Aorta (tissue), 5 donors: ENCODE measurements at regions not wholly inside any gene's neighbourhood (a gene's known extent, or its start where the extent isn't known, plus 50 kb on each side); places are given as distances from the start of the nearest gene placed in this dataset.

Experiments
- ATAC-seq: fragments of 200-7000 bp; cut with Tn5 transposase; one replicate; pipeline ENCODE4 v1.9.1; 2022; ENCODE audit warnings: moderate library complexity; ENCODE audit not compliant: low FRiP score
- DNase-seq, 2 donors: peaks; one replicate each; pipeline ENCODE4 v3.0.0-alpha.2; 2020
- H3K27ac ChIP-seq, 2 donors: one replicate each; pipeline ENCODE4 v1.5.1; 2013; ENCODE audit warnings: low read length in 2 of 2, mild to moderate bottlenecking in 2 of 2, moderate library complexity in 2 of 2, control low read depth in 1 of 2, inconsistent platforms in 1 of 2, low read depth in 1 of 2
- H3K27me3 ChIP-seq, 2 donors: one replicate each; pipeline ENCODE4 v1.6.1; 2013; ENCODE audit warnings: control low read depth in 1 of 2, low read length in 1 of 2, mild to moderate bottlenecking in 1 of 2, moderate library complexity in 1 of 2; ENCODE audit not compliant: insufficient read depth in 2 of 2, control insufficient read depth in 1 of 2
- H3K36me3 ChIP-seq, 2 donors: one replicate each; pipeline ENCODE4 v1.6.1; 2013; ENCODE audit warnings: control low read depth in 1 of 2, low read length in 1 of 2, mild to moderate bottlenecking in 1 of 2; ENCODE audit not compliant: insufficient read depth in 2 of 2, control insufficient read depth in 1 of 2
- H3K4me1 ChIP-seq, 2 donors: one replicate each; pipeline ENCODE4 v1.6.1; 2013; ENCODE audit warnings: low read length in 2 of 2, control low read depth in 1 of 2, mild to moderate bottlenecking in 1 of 2, moderate library complexity in 1 of 2; ENCODE audit not compliant: insufficient read depth in 2 of 2, control insufficient read depth in 1 of 2
- H3K4me3 ChIP-seq, 2 donors: one replicate each; pipeline ENCODE4 v1.5.1; 2013; ENCODE audit warnings: low read length in 2 of 2, control low read depth in 1 of 2, mild to moderate bottlenecking in 1 of 2
- H3K9me3 ChIP-seq: one replicate; pipeline ENCODE4 v1.6.1; 2013; ENCODE audit warnings: mild to moderate bottlenecking, low read length; ENCODE audit not compliant: control insufficient read depth
- WGBS, 2 donors: extraction: QIAGEN DNeasy Blood & Tissue Kit; methylation state at CpG; one replicate each; pipeline ENCODE4 v1.1.7; 2013; 5-methylcytosine and 5-hydroxymethylcytosine counted together
- intact Hi-C, 2 donors: fragments of 100-400 bp; cut with DNase I; formaldehyde crosslinking; loops; one replicate each; pipeline versions ENCODE4 v1.14.2 to v1.15.0; 2022
- donor health status: healthy with polysubstance abuse.
- donor health status: Bipolar disorder and iron deficiency.
- donor health status: DM: no; HTN: no; CAD: no.
- donor health status: DM: no; HTN: no; CAD: no.
- donor health status: DM: yes; HTN: yes; CAD: no.

GRCh38 chr1:13916530-13916929, 216.5 kb downstream of the PRDM2 start:
- H3K4me3 ChIP-seq: no peak overlapping the region
- H3K36me3 ChIP-seq: no peaks in the 10 kb centered on the region
- ATAC-seq (no peak), DNase-seq (no peak)
- 45 to 79% methylated on average over 3 of the region's 3 CpGs for WGBS, 2 donors
- peaks cover 2% of the 10 kb centered on the region for H3K9me3 ChIP-seq
- peaks cover 0 to 2% of the 10 kb centered on the region in 2 donors for H3K27me3 ChIP-seq
- intact Hi-C loops: no loop called here
- H3K27ac ChIP-seq: no peak overlapping the region
- no peaks in the 10 kb centered on the region for H3K4me1 ChIP-seq

DNA sequence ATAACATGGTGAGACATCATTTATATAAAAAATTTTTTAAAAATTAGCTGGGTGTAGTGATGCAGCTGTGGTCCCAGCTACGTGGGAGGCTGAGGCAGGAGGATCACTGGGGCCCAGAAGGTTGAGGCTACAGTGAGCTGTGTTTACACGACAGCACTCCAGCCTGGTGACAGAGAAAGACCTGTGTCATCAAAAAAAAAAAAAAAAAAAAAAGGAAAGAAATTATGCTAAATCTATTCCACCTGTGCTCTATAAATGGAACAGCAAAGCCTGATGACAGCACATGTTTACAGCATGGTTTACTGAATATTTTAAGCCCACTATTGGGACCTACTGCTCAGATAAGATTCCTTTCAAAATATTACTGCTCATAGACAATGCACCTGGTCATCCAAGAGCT, 217.6 kb downstream of the PRDM2 start:
- intact Hi-C loops: no loop called here
- WGBS, 2 donors: 72 to 88% methylated on average over 2 of the region's 2 CpGs
- no peak overlapping the region for H3K27ac ChIP-seq
- no peak overlapping the region for H3K4me3 ChIP-seq
- DNase-seq: no peak
- H3K9me3 ChIP-seq: peaks cover 2% of the 10 kb centered on the region
- ATAC-seq: no peak
- H3K36me3 ChIP-seq: no peaks in the 10 kb centered on the region
- peaks cover 0 to 2% of the 10 kb centered on the region in 2 donors for H3K27me3 ChIP-seq
- H3K4me1 ChIP-seq: no peaks in the 10 kb centered on the region

DNA sequence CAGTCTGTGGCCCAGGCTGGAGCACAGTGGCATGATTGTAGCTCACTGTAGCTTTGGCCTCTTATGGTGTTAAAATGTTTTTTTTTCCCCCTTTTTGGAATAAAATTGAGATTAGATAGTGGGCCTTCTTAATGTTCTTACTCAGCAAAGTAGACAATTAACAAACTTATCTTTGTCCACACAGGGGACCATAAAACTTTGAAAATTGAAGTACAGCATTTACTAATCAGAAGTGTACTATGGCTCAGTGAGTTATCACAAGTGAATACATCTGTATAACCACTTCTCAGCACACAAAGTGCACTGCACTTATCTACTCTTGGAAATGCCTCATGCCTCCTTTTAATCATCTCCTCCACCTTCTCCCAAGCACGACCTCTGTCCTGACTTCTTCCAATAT, 218.9 kb downstream of the PRDM2 start:
- Histone ChIP-seq H3K27ac (no peak overlapping the region), H3K9me3 (no peaks in the 10 kb centered on the region), H3K4me1 (no peaks in the 10 kb centered on the region), H3K27me3 (peaks cover 0 to 2% of the 10 kb centered on the region in 2 donors), H3K4me3 (no peak overlapping the region), H3K36me3 (no peaks in the 10 kb centered on the region)
- intact Hi-C loops: no loop called here
- no peak for DNase-seq
- ATAC-seq: no peak
- 63 to 67% methylated on average over 1 of the region's 1 CpG for WGBS, 2 donors

DNA sequence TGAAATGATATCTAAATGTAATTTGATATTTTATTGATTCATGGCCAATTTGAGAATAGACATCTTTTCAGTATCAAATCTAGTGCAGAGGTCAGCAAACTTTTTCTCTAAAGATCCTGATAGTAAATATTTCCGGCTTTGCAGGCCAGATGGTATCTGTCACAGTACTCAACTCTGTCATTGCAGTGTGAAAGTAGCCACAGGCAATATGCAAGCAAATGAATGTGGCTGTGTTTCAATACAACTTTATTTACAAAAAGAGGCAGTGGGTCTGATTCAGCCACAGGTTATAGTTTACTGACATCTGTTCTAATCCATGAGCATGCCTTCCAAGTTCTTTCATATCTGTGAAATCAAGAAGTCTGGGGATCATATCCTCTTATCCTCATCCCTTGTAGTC, 221.2 kb downstream of the PRDM2 start:
- 57 to 60% methylated on average over 1 of the region's 1 CpG for WGBS, 2 donors
- no peak for DNase-seq

GRCh38 chr1:13922466-13923110, 222.6 kb downstream of the PRDM2 start:
- Histone ChIP-seq H3K9me3 (no peaks in the 10 kb centered on the region), H3K4me1 (no peaks in the 10 kb centered on the region), H3K36me3 (no peaks in the 10 kb centered on the region), H3K4me3 (no peak overlapping the region), H3K27me3 (peaks cover 0 to 2% of the 10 kb centered on the region in 2 donors), H3K27ac (no peak overlapping the region)
- intact Hi-C loops: no loop called here
- WGBS, 2 donors: 37 to 42% methylated on average over 5 of the region's 5 CpGs
- no peak for ATAC-seq
- DNase-seq: no peak

More for the DNA sequence above, 221.2 kb downstream of the PRDM2 start:
- no peak overlapping the region for H3K27ac ChIP-seq
- no peaks in the 10 kb centered on the region for H3K4me1 ChIP-seq
- intact Hi-C loops: no loop called here
- no peaks in the 10 kb centered on the region for H3K9me3 ChIP-seq
- H3K27me3 ChIP-seq: peaks cover 0 to 2% of the 10 kb centered on the region in 2 donors
- H3K4me3 ChIP-seq: no peak overlapping the region
- no peaks in the 10 kb centered on the region for H3K36me3 ChIP-seq
- no peak for ATAC-seq

DNA sequence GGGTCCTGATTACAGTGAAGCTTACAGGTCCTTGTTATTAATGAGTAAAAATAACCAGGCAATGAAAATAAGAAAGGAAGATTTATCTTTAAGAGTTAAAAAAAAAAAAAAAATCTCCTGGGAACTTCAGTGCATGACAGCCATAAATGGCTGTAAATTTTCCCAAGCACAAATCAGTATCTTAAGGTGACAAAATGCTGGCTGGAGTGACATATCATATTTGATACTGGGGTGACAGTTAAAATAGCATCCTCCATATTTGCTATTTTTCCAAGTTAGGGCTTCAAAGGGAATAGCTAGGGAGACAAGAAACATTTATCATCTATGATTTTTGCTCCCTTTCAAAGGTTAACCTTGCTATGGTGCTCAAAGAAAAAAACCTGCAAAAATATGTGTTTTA, 226.6 kb downstream of the PRDM2 start:
- H3K27ac ChIP-seq: no peak overlapping the region
- H3K27me3 ChIP-seq: no peaks in the 10 kb centered on the region
- H3K9me3 ChIP-seq: no peaks in the 10 kb centered on the region
- H3K4me3 ChIP-seq: no peak overlapping the region
- DNase-seq (no peak), ATAC-seq (no peak)
- no peaks in the 10 kb centered on the region for H3K4me1 ChIP-seq
- H3K36me3 ChIP-seq: no peaks in the 10 kb centered on the region
- intact Hi-C loops: no loop called here

- Histone ChIP-seq H3K27me3 (no peaks in the 10 kb centered on the region), H3K36me3 (no peaks in the 10 kb centered on the region), H3K4me1 (no peaks in the 10 kb centered on the region), H3K4me3 (no peak overlapping the region), H3K27ac (no peak overlapping the region), H3K9me3 (no peaks in the 10 kb centered on the region)
- no peak for DNase-seq
- no peak for ATAC-seq
- intact Hi-C loops: no loop called here
- WGBS, 2 donors: 83 to 86% methylated on average over 3 of the region's 3 CpGs
Measured at GRCh38 chr1:13927736-13928135, 227.7 kb downstream of the PRDM2 start.

GRCh38 chr1:13929313-13929712, 229.3 kb downstream of the PRDM2 start:
- 67 to 76% methylated on average over 5 of the region's 5 CpGs for WGBS, 2 donors
- no peak for ATAC-seq

DNA sequence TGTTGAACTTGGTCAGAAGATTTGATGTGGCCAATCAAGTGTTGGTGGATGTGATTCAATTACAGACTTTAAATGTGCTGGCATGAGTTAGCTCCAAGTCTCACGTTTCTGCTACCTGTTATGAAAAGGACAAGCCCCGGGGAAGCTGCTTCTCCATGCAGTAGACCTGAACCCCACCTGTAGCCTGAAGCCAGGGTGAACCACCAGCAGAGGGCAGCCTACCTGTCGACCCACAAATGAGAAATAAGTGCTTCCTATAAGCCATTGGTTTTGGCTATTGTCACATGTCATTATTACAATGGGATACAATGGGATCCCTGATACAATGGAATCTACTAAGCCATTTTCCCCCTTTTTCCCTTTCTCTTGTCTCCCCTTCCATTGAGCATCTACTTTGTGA, 230.2 kb downstream of the PRDM2 start:
- Histone ChIP-seq H3K9me3 (no peaks in the 10 kb centered on the region), H3K4me1 (no peaks in the 10 kb centered on the region), H3K4me3 (no peak overlapping the region), H3K27me3 (no peaks in the 10 kb centered on the region), H3K36me3 (no peaks in the 10 kb centered on the region), H3K27ac (no peak overlapping the region)
- DNase-seq (no peak), ATAC-seq (no peak)
- intact Hi-C loops: no loop called here
- 31 to 35% methylated on average over 3 of the region's 3 CpGs for WGBS, 2 donors

More at GRCh38 chr1:13929313-13929712, 229.3 kb downstream of the PRDM2 start:
- no peak overlapping the region for H3K27ac ChIP-seq
- H3K36me3 ChIP-seq: no peaks in the 10 kb centered on the region
- intact Hi-C loops: no loop called here
- H3K4me3 ChIP-seq: no peak overlapping the region
- no peaks in the 10 kb centered on the region for H3K4me1 ChIP-seq
- no peaks in the 10 kb centered on the region for H3K27me3 ChIP-seq
- H3K9me3 ChIP-seq: no peaks in the 10 kb centered on the region
- no peak for DNase-seq
